CD14-positive monocyte (primary cell): ENCODE measurements at regions not wholly inside any gene's neighbourhood (a gene's known extent, or its start where the extent isn't known, plus 50 kb on each side); places are given as distances from the start of the nearest gene placed in this dataset.

Experiments
- DNase-seq, 3 donors: peaks; one replicate each; pipeline ENCODE4 v3.0.0-alpha.2; 2011 to 2022
- H2AFZ ChIP-seq: 2 replicates; pipeline ENCODE4 v1.6.0; 2012; ENCODE audit warnings: mild to moderate bottlenecking, low read depth, low read length, inconsistent platforms; ENCODE audit not compliant: insufficient read depth, poor library complexity, severe bottlenecking
- H3K27ac ChIP-seq, 2 donors: 1 replicate in 1 of 2; 2 replicates in 1 of 2; pipeline ENCODE4 v1.5.1; 2012 to 2013; ENCODE audit warnings: low read length in 2 of 2, control low read depth in 1 of 2, inconsistent platforms in 1 of 2, low read depth in 1 of 2, mild to moderate bottlenecking in 1 of 2
- H3K27me3 ChIP-seq, 2 donors: one replicate each; pipeline versions ENCODE4 v1.6.0 to v1.6.1; 2011 to 2013; ENCODE audit warnings: low read length in 2 of 2; ENCODE audit not compliant: control insufficient read depth in 2 of 2, insufficient read depth in 2 of 2
- H3K36me3 ChIP-seq, 2 donors: replicated peaks in 1 of 2; 1 replicate in 1 of 2; 2 replicates in 1 of 2; pipeline versions ENCODE4 v1.5.1 to v1.6.1; 2012 to 2013; ENCODE audit warnings: low read length in 2 of 2, control low read depth in 1 of 2, inconsistent platforms in 1 of 2, mild to moderate bottlenecking in 1 of 2; ENCODE audit not compliant: insufficient read depth in 2 of 2, control insufficient read depth in 1 of 2
- H3K4me1 ChIP-seq, 2 donors: 1 replicate in 1 of 2; 2 replicates in 1 of 2; pipeline versions ENCODE4 v1.5.1 to v1.6.1; 2012 to 2013; ENCODE audit warnings: low read length in 2 of 2, control low read depth in 1 of 2, inconsistent platforms in 1 of 2, mild to moderate bottlenecking in 1 of 2, moderate library complexity in 1 of 2; ENCODE audit not compliant: insufficient read depth in 2 of 2, control insufficient read depth in 1 of 2
- H3K4me2 ChIP-seq: replicated peaks from 2 replicates; pipeline ENCODE3; 2012; ENCODE audit warnings: low read length, moderate library complexity, mild to moderate bottlenecking; ENCODE audit not compliant: poor library complexity, severe bottlenecking; ENCODE audit errors: extremely low read depth
- H3K4me3 ChIP-seq, 3 experiments: fragments of 200-600 bp in 1 of 3; sonication (generic) in 1 of 3; replicated peaks in 1 of 3; 1 replicate in 2 of 3; 2 replicates in 1 of 3; pipeline ENCODE4 v1.5.1; 2011 to 2013; ENCODE audit warnings: low read length in 3 of 3, mild to moderate bottlenecking in 3 of 3, control low read depth in 2 of 3, low read depth in 2 of 3, inconsistent platforms in 1 of 3, moderate library complexity in 1 of 3
- H3K79me2 ChIP-seq: 2 replicates; pipeline ENCODE4 v1.6.0; 2012; ENCODE audit warnings: mild to moderate bottlenecking, control low read depth, inconsistent platforms, low read length, moderate library complexity; ENCODE audit not compliant: insufficient read depth
- H3K9ac ChIP-seq: 2 replicates; pipeline ENCODE4 v1.6.0; 2017; ENCODE audit warnings: low read length, mild to moderate bottlenecking; ENCODE audit not compliant: insufficient read depth, poor library complexity, severe bottlenecking
- H3K9me3 ChIP-seq, 2 donors: replicated peaks in 1 of 2; 1 replicate in 1 of 2; 2 replicates in 1 of 2; pipeline versions ENCODE4 v1.5.1 to v1.6.1; 2012 to 2013; ENCODE audit warnings: low read length in 2 of 2, control low read depth in 1 of 2; ENCODE audit not compliant: control insufficient read depth in 1 of 2, insufficient read depth in 1 of 2
- H4K20me1 ChIP-seq: 2 replicates; pipeline ENCODE4 v1.6.0; 2012; ENCODE audit warnings: mild to moderate bottlenecking, low read length, control low read depth, moderate library complexity; ENCODE audit not compliant: insufficient read depth
- H3K27ac Mint-ChIP-seq, 7 donors: one replicate each; pipeline ENCODE4 v1.8.0; 2020; ENCODE audit warnings: mild to moderate bottlenecking in 7 of 7, mixed read lengths in 7 of 7, moderate library complexity in 6 of 7, inconsistent platforms in 2 of 7
- H3K27me3 Mint-ChIP-seq, 3 donors: one replicate each; pipeline ENCODE4 v1.8.0; 2021 to 2022; ENCODE audit warnings: low read depth in 3 of 3, mild to moderate bottlenecking in 3 of 3, mixed read lengths in 3 of 3, moderate library complexity in 3 of 3, inconsistent platforms in 1 of 3
- H3K36me3 Mint-ChIP-seq, 2 donors: one replicate each; pipeline ENCODE4 v1.8.0; 2020; ENCODE audit warnings: mixed read lengths in 2 of 2, inconsistent platforms in 1 of 2, mild to moderate bottlenecking in 1 of 2
- H3K4me1 Mint-ChIP-seq: one replicate; pipeline ENCODE4 v1.8.0; 2020; ENCODE audit warnings: mild to moderate bottlenecking, mixed read lengths
- H3K4me3 Mint-ChIP-seq, 2 donors: one replicate each; pipeline ENCODE4 v1.8.0; 2020; ENCODE audit warnings: mild to moderate bottlenecking in 2 of 2, mixed read lengths in 2 of 2, moderate library complexity in 1 of 2
- H3K9me3 Mint-ChIP-seq, 7 donors: one replicate each; pipeline ENCODE4 v1.8.0; 2020 to 2022; ENCODE audit warnings: mixed read lengths in 7 of 7, mild to moderate bottlenecking in 6 of 7, moderate library complexity in 6 of 7, inconsistent platforms in 2 of 7
- WGBS: methylation state at CpG from one replicate; pipeline ENCODE4 v1.1.5; 2013; ENCODE audit warnings: missing lambda C conversion rate; ENCODE audit not compliant: insufficient coverage; 5-methylcytosine and 5-hydroxymethylcytosine counted together
- intact Hi-C, 2 donors: fragments of 100-400 bp; cut with micrococcal nuclease; formaldehyde crosslinking; loops; one replicate each; pipeline versions ENCODE4 v1.15.0 to v1.15.1; 2023
- TF ChIP-seq, protein P1 (sequence below): fragments of 200-600 bp; IDR thresholded peaks from one replicate; pipeline ENCODE4 v1.8.0; 2022; ENCODE audit warnings: antibody characterized with exemption, mild to moderate bottlenecking

DNA sequence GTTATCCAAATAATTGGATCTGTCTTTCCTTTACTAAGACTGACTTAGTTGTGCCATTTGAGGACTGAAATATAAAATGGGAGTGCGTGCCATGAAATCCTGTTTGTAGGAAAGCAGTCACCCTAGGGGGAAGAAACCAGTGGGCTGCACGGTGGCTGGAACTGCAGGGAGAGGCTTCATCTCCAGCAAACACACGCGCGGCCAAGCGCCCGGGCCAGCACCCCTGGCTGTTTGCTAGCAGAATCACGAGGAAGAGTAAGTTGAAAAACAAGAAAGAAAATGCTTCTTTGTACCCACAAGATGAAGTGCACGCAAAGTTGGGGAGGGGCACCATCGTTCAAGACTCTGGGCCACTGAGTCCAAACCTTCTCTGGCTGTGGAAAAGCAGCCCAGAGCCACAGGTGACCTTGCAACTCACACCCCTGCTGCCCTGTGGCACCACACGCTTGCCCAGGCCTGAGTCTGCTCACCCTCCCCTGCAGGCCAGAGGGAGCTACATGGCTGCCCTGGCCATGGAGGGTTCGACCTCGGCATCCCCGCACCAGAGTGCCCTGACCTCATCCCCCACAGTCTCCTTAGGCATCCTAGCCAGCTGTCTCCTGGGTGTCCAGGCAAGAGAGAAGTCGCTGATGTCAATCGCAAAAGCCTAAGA, 55.2 kb downstream of the IRX2 start:
- 93% methylated on average over 15 of the region's 16 CpGs for WGBS
- Mint-ChIP-seq H3K9me3 (peaks cover 0 to 18% (median 3%) of the 10 kb centered on the region in 7 donors), H3K4me1 (no peaks in the 10 kb centered on the region), H3K4me3 (no peak overlapping the region), H3K27me3 (peaks cover 0 to 2% (median 0%) of the 10 kb centered on the region in 3 donors), H3K36me3 (no peaks in the 10 kb centered on the region), H3K27ac (no peak overlapping the region)
- TF ChIP-seq, protein P1, sequence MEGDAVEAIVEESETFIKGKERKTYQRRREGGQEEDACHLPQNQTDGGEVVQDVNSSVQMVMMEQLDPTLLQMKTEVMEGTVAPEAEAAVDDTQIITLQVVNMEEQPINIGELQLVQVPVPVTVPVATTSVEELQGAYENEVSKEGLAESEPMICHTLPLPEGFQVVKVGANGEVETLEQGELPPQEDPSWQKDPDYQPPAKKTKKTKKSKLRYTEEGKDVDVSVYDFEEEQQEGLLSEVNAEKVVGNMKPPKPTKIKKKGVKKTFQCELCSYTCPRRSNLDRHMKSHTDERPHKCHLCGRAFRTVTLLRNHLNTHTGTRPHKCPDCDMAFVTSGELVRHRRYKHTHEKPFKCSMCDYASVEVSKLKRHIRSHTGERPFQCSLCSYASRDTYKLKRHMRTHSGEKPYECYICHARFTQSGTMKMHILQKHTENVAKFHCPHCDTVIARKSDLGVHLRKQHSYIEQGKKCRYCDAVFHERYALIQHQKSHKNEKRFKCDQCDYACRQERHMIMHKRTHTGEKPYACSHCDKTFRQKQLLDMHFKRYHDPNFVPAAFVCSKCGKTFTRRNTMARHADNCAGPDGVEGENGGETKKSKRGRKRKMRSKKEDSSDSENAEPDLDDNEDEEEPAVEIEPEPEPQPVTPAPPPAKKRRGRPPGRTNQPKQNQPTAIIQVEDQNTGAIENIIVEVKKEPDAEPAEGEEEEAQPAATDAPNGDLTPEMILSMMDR, result no peak
- Histone ChIP-seq H3K27me3 (no peaks in the 10 kb centered on the region), H4K20me1 (no peaks in the 10 kb centered on the region), H3K79me2 (no peaks in the 10 kb centered on the region), H2AFZ (no peak overlapping the region), H3K9ac (no peak overlapping the region), H3K4me2 (no peak overlapping the region), H3K36me3 (no peaks in the 10 kb centered on the region), H3K9me3 (peaks cover 0 to 5% of the 10 kb centered on the region in 2 donors), H3K4me3 (no peak overlapping the region), H3K4me1 (no peaks in the 10 kb centered on the region), H3K27ac (no peak overlapping the region)
- DNase-seq, result no peak
- intact Hi-C loops, result no loop called here

DNA sequence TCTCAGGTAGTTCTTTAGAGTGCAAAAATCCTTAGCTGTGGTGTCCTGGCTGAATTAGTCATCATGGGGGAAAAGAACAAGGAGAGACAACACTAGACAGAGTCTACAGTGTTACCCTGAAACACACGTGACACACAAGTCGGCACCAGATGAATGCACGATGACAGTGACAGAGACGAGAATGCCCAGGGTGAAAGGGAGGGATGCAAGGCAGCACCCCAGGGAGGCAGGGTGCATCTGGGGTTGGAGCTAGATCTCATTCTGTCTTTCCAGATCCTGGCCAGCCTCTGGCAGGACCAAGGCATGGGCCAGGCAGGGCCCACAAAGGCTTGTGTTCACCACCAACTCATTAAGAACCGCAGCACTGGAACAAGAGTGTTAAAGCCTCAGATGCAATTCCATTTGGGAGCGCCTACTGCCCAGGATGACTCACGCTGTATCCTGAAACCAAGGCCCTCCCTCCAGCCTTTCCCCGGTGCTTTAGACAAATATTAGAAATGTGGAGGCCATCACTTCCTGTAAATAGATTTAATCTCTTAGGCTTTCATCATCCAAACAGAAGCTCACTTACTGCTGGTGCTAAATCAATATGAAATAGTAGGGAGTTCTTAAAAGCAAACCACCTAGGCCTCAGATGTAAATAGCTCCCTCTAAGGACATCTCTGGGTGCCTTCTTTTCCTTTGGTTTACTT, 56.1 kb downstream of the IRX2 start:
- H3K4me1 Mint-ChIP-seq, result no peaks in the 10 kb centered on the region
- Histone ChIP-seq H3K4me1 (no peaks in the 10 kb centered on the region), H3K4me2 (no peak overlapping the region), H3K36me3 (no peaks in the 10 kb centered on the region), H3K4me3 (no peak overlapping the region), H3K27me3 (no peaks in the 10 kb centered on the region), H3K27ac (no peak overlapping the region), H4K20me1 (no peaks in the 10 kb centered on the region), H3K9me3 (peaks cover 0 to 5% of the 10 kb centered on the region in 2 donors), H3K9ac (no peak overlapping the region), H3K79me2 (no peaks in the 10 kb centered on the region), H2AFZ (no peak overlapping the region)
- peaks cover 0 to 18% (median 3%) of the 10 kb centered on the region in 7 donors for H3K9me3 Mint-ChIP-seq
- H3K4me3 Mint-ChIP-seq, result no peak overlapping the region
- no peaks in the 10 kb centered on the region for H3K36me3 Mint-ChIP-seq
- TF ChIP-seq, protein P1, result no peak
- WGBS, result 98% methylated on average over 5 of the region's 8 CpGs
- no peak for DNase-seq
- H3K27ac Mint-ChIP-seq, result no peak overlapping the region
- peaks cover 0 to 2% (median 0%) of the 10 kb centered on the region in 3 donors for H3K27me3 Mint-ChIP-seq
- intact Hi-C loops, result no loop called here
